ENCODE measurements at regions not wholly inside any gene's neighbourhood (a gene's known extent, or its start where the extent isn't known, plus 50 kb on each side); places are given as distances from the start of the nearest gene placed in this dataset.

- TF ChIP-seq CTCF (IDR thresholded peaks at IDR 0.05), result no peak
- TF ChIP-seq POLR2A (IDR thresholded peaks at IDR 0.05), result no peak
Observed at GRCh38 chr3:20254268-20255117, 68.5 kb upstream of the SGO1 start.

All from Peyer's patch (tissue), 4 donors.